ENCODE measurements at regions not wholly inside any gene's neighbourhood (a gene's known extent, or its start where the extent isn't known, plus 50 kb on each side); places are given as distances from the start of the nearest gene placed in this dataset.

DNA sequence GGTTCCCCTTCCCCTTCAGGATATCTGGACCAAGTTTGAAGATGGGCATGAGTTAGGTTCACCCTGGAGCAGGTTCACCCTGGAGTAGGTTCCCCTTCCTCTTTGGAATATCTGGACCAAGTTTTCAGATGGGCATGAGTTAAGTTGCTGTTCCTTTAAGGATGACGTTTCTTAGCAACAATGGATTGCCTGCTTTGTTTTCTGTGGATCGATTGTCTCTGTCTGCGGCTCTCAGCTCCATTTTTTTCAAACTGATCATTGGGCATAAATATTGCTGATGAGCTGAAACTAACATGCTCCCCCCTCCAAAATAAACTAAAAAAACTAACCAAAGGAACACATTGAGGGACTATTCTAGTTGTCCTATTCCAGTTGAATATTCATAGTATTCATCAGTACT lies 149.5 kb downstream of the SPP2 start:
- no peak for TF ChIP-seq POLR2A (IDR thresholded peaks at IDR 0.05)
- TF ChIP-seq, protein P1, sequence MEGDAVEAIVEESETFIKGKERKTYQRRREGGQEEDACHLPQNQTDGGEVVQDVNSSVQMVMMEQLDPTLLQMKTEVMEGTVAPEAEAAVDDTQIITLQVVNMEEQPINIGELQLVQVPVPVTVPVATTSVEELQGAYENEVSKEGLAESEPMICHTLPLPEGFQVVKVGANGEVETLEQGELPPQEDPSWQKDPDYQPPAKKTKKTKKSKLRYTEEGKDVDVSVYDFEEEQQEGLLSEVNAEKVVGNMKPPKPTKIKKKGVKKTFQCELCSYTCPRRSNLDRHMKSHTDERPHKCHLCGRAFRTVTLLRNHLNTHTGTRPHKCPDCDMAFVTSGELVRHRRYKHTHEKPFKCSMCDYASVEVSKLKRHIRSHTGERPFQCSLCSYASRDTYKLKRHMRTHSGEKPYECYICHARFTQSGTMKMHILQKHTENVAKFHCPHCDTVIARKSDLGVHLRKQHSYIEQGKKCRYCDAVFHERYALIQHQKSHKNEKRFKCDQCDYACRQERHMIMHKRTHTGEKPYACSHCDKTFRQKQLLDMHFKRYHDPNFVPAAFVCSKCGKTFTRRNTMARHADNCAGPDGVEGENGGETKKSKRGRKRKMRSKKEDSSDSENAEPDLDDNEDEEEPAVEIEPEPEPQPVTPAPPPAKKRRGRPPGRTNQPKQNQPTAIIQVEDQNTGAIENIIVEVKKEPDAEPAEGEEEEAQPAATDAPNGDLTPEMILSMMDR (IDR thresholded peaks at IDR 0.05) = no peak

All from transverse colon (tissue), 3 donors.